Left lobe of liver (tissue), 2 donors: ENCODE measurements at regions not wholly inside any gene's neighbourhood (a gene's known extent, or its start where the extent isn't known, plus 50 kb on each side); places are given as distances from the start of the nearest gene placed in this dataset.

Source experiments
- ATAC-seq: fragments of 200-7000 bp; cut with Tn5 transposase; one replicate; pipeline ENCODE4 v1.9.1; 2020; ENCODE audit warnings: mild to moderate bottlenecking, moderate library complexity
- DNase-seq: peaks from one replicate; pipeline ENCODE4 v3.0.0-alpha.2; 2020; ENCODE audit warnings: low spot score
- donor health status: DM: no; HTN: no; CAD: no; lungs with moderate emphysema.
- donor health status: DM: no; HTN: yes; CAD: no.

- ATAC-seq (no peak), DNase-seq (no peak)
Measured at GRCh38 chr5:104785097-104785496, 1222.5 kb upstream of the NUDT12 start.

DNA sequence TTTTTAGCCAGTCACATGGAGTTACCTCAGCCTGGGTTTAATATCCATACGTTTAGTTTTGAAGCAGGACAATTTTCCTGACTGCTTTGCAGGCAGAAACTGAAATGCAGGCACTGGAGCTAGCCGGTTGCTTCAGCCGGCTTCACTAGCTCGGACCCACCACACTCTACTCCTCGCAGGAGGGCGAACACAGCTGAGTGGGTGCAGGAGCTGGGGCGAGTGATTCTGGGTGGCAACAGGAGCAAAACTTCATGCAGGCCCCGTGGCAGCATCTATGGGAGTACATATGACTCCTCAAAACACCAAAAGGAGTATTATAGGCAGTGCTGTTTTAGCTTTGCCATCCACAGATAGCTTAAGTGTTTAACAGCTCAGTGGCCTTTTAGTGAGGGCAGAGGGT, 1211.8 kb upstream of the NUDT12 start:
- no peak for DNase-seq

DNA sequence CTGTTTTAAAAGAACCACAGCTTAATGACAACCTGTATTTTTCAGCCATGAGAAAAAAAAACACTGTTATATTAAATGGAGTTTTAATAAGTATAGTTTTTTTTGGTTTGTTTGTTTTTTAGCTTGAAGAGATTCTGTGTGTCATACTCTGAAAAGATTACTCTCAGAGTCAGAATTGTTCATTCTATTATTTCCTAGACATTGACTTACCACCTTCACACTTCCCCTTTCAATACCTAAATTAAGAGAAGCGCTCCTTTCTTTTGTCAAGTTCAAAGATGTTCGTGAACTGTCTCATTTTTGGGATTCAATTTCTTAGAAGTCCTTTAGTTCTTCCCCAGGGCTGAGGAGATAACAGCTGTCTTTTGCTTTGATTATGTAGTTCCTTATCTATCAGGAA, 1201.6 kb upstream of the NUDT12 start:
- ATAC-seq: no peak
- no peak for DNase-seq

More for the DNA sequence above, 1211.8 kb upstream of the NUDT12 start:
- ATAC-seq: no peak

DNA sequence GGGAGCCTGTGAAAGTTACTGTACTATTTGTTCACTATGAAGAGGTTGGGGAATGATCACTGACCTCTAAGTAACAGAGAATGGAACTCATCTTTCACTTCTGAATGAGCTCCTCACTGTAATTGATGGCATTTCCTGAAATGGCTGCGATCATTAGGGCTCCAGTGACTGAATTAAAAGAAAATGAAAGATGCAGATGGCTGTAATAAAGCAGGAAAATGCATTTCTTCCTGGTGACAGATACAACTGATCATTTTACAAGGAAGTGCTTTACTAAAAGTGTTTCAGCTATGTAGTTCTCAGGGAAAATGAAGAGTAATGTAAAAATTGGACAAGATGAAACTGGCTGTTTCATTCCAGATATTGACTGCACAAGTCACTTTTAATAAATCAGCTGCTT, 1200.6 kb upstream of the NUDT12 start:
- DNase-seq: no peak
- no peak for ATAC-seq

DNA sequence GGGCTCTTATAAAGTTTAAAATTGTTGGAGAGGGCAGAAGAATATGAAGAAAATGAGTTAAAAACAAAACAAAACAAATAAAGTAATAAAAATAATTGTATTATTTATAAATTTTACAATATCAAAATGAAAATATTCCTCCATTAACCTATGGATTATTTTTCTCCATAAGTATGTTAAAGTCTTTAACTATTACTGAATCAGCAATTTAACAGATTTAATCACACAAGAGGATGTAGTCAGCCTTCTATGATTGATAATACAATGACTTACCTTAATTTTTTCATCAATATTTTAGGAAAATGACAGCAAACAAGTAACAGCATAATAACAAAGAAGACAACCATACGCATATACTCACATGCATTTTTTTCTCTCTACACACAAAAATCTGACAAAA, 1195.3 kb upstream of the NUDT12 start:
- ATAC-seq: no peak
- no peak for DNase-seq

DNA sequence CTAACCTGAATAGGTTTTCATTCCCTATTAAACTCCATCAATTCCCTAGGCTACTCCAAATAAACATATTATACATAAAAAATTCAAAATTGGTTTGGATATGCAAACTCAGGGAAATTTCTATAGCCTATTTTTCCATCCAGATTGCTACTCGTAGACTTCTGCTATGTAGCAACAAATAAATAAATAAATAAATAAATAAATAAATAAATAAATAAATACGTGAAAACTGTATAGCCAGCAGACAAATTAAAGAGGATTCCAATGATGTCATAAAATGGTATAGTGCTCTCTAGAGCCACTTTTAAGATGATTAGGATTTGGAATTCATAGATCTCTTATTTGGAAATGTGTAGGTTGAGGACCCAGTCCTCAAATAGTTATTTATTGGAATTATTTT, 1193.2 kb upstream of the NUDT12 start:
- DNase-seq (no peak), ATAC-seq (no peak)

- ATAC-seq: no peak
- no peak for DNase-seq
Measured at GRCh38 chr5:104754311-104754995, 1191.9 kb upstream of the NUDT12 start.

DNA sequence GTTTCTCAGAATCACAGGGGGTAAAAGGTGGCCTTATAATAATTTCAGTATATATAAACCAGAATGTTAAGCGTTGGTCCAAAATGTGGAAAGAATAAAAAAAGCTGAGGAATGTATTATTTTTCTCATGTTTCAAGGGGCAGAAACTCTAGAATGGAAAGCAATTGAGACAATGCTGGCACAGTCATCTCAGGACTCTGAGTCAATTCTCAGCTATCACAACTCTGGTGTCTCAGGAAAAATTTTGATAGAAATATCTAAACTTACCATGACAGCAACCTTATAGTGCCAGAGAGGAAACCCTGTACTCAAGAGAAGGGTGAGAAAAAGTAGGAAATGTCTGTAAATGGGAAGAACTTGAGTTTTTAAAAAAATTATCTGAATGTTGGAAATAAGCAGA, 1189.4 kb upstream of the NUDT12 start:
- no peak for DNase-seq
- ATAC-seq: no peak

DNA sequence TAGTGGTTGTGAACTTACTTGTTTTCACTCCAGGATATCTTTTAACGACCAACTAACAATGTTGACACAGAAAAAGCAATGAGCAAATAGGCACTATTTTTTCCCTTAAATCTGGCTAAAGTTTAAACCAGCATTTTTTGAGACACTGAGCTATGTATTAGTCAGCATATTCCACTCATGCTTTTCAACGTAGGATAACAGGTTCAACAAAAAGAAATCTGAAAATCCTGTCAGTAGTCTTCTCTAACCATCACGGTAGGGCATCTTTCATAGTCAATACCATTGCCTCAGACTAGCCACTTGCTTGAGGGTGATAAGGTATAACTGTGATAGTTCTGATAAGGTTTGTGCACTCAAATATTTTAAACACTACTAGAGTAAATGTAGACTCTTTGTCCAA, 1177.3 kb upstream of the NUDT12 start:
- ATAC-seq (no peak), DNase-seq (no peak)

GRCh38 chr5:104739503-104739902, 1176.9 kb upstream of the NUDT12 start:
- ATAC-seq: no peak

DNA sequence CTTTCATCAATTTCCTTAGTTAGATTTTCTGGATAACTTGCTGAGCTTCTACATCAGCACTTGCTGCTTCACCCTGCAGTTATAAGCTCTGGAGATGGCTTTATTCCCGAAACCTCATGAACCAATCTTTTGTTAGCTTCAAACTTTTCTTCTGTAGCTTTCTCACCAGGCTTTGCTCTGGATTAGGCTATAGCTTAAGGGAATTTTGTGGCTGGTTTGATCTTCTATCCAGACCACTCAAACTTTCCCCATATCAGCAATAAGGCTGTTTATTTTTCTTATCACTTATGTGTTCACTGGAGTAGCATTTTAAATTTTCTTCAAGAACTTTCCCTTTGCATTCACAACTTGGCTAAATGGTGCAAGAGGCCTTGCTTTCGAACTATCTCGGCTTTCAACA, 1173.5 kb upstream of the NUDT12 start:
- no peak for DNase-seq
- ATAC-seq: no peak

More at GRCh38 chr5:104739503-104739902, 1176.9 kb upstream of the NUDT12 start:
- no peak for DNase-seq

DNA sequence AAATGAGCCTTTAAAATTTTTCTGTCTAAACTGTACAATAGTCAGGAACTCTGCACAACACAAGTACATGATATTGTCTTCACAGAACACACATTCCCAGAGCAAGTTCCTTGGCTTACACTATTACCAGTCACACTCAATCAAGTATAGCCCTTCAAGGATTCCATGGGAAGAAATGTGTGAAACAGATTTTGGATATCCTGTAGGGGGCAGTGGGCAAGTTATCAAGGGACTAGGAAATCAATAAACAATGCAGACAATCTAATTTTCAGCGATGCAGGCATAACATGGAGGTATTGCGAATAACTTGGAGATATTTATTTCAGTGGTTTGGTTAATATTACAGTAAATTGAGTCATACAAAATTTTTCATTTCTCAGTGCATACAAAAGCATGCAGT, 1171.5 kb upstream of the NUDT12 start:
- no peak for ATAC-seq
- DNase-seq: no peak

GRCh38 chr5:104733063-104733669, 1170.6 kb upstream of the NUDT12 start:
- DNase-seq: no peak
- ATAC-seq: no peak

GRCh38 chr5:104731331-104731730, 1168.7 kb upstream of the NUDT12 start:
- ATAC-seq (no peak), DNase-seq (no peak)

DNA sequence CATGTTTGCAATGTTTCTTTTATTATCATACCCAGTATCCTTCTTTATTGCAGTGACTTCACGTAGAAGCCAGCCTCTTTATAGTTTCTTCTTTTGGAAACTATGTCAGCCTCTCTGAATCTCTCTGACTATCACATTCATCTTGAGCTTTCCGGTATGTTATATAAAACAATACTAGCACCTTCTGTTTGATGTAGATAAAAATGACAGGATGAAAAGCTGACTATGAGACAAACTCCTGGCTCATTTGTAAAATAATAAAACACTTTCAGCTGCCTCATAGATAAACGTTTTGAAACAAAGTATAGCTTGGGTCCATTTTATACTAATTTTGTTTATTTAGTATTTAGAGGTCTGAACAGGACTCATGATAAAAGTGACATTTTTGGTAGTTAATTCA, 1145.4 kb upstream of the NUDT12 start:
- ATAC-seq: no peak
- DNase-seq: no peak

- ATAC-seq (no peak), DNase-seq (no peak)
Measured at GRCh38 chr5:104706600-104706999, 1144.0 kb upstream of the NUDT12 start.

DNA sequence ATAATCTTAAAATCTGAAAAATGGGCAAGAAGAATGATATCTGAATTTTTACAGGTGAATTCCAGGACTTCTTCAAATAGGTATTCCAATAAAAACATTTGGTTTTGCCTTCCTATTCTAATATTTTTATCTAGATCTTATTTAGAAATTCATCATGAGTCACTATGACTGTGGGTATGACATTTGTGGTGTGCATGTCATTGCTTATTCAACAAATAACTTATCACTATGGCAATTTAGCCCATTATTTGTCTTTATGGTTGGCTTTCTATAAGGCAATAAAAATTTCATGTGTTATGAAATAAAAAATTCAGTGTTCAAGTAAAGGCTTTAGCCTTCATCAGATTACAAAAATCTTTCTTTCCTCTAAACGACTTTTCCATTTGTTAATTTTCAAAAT, 1139.6 kb upstream of the NUDT12 start:
- ATAC-seq (no peak), DNase-seq (no peak)

DNA sequence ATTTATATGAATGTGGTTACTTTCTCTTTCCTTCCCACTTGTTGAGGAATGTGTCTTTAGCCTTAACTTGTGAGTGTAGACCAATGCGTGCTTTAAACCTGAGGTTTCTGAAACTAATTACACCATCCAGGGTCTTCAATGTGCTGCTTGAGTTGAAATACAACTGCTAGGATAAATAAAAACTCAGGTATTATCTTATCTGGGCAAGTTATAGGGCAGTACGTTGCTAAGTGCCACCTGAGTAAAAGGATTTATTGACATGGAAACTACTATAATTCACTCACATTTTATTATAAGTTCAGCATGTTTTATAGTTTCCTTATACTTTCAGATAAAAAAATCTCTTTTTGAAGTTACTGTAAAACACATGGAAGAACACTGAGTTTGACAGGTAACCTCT, 1136.8 kb upstream of the NUDT12 start:
- ATAC-seq (no peak), DNase-seq (no peak)

DNA sequence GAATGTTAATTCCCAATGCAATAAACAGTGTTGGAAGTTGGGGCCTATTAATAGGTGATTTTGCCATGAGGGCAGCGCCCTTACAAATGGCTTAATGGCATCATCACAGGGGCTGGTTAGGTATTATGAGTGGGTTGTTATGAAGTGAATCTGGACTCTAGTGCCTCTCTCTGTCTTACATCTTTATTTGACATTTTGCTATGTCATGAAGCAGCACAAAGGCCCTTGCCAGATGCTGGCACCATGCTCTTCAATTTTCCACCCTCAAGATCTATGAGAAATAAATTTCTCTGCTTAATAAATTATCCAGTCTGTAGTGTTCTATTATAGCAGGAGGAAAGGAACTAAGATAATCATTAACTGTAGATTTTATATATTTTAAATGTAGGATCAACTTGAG, 1098.7 kb upstream of the NUDT12 start:
- ATAC-seq: no peak

GRCh38 chr5:104659497-104659896, 1096.9 kb upstream of the NUDT12 start:
- DNase-seq (no peak), ATAC-seq (no peak)

More for the DNA sequence above, 1098.7 kb upstream of the NUDT12 start:
- DNase-seq: no peak

GRCh38 chr5:104652271-104652861, 1089.8 kb upstream of the NUDT12 start:
- ATAC-seq: no peak
- DNase-seq: no peak

- no peak for ATAC-seq
Measured at GRCh38 chr5:104650313-104651055, 1087.9 kb upstream of the NUDT12 start.

More at GRCh38 chr5:104650313-104651055, 1087.9 kb upstream of the NUDT12 start:
- no peak for DNase-seq
